Omental fat pad (tissue), 3 donors: ENCODE measurements at regions not wholly inside any gene's neighbourhood (a gene's known extent, or its start where the extent isn't known, plus 50 kb on each side); places are given as distances from the start of the nearest gene placed in this dataset.

Source experiments
- ATAC-seq: fragments of 150-250 bp; one replicate; pipeline ENCODE4 v1.9.1; 2016; ENCODE audit warnings: mild to moderate bottlenecking, moderate library complexity; ENCODE audit not compliant: low FRiP score
- DNase-seq: peaks from one replicate; pipeline ENCODE4 v3.0.0-alpha.2; 2019; ENCODE audit warnings: low spot score
- TF ChIP-seq, protein P1 (sequence below), 3 donors: fragments of 450-650 bp; IDR thresholded peaks; one replicate each; pipeline ENCODE4 v1.5.1; 2016 to 2017; ENCODE audit warnings: antibody characterized with exemption in 3 of 3, mild to moderate bottlenecking in 3 of 3, moderate library complexity in 2 of 3

DNA sequence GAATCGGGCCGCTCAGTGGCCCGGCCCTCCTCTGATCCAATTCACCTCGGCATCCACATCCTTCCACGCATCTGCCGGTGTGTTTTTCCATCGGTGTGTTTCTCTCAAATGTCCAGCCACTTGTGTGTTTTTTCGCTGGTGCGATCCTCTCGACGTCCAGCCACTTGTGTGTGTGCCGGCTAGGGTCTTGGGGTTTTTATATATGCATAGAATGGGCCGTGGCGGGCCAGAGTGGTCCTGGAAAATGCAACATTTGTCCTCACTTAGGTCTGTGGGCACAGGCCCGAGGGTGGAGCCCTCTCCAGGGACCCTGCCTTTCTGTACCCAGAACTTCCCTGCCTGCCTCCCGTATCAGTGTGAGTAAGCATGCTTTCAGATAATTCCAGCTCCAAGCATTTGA lies 1106.4 kb downstream of the AMY1C start:
- ATAC-seq (no peak), DNase-seq (no peak)
- TF ChIP-seq, protein P1, sequence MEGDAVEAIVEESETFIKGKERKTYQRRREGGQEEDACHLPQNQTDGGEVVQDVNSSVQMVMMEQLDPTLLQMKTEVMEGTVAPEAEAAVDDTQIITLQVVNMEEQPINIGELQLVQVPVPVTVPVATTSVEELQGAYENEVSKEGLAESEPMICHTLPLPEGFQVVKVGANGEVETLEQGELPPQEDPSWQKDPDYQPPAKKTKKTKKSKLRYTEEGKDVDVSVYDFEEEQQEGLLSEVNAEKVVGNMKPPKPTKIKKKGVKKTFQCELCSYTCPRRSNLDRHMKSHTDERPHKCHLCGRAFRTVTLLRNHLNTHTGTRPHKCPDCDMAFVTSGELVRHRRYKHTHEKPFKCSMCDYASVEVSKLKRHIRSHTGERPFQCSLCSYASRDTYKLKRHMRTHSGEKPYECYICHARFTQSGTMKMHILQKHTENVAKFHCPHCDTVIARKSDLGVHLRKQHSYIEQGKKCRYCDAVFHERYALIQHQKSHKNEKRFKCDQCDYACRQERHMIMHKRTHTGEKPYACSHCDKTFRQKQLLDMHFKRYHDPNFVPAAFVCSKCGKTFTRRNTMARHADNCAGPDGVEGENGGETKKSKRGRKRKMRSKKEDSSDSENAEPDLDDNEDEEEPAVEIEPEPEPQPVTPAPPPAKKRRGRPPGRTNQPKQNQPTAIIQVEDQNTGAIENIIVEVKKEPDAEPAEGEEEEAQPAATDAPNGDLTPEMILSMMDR (IDR thresholded peaks at IDR 0.05), result no peak

DNA sequence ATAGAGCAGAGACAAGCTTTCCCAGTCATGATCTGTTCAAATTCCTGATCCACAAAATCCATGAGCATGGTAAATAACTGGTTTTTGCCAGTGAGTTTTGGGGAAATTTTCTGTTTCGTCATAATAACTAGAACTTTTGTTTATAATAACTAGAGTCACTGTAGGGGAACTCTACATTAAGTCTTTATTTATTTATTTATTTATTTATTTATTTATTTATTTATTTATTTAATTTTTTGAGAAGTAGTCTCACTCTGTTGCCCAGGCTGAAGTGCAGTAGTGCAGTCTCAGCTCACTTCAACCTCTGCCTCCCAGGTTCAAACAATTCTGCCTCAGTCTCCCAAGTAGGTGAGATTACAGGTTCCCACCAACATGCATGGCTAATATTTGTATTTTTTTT lies 1106.8 kb downstream of the AMY1C start:
- no peak for ATAC-seq
- TF ChIP-seq, protein P1 (IDR thresholded peaks at IDR 0.05), result no peak
- no peak for DNase-seq

DNA sequence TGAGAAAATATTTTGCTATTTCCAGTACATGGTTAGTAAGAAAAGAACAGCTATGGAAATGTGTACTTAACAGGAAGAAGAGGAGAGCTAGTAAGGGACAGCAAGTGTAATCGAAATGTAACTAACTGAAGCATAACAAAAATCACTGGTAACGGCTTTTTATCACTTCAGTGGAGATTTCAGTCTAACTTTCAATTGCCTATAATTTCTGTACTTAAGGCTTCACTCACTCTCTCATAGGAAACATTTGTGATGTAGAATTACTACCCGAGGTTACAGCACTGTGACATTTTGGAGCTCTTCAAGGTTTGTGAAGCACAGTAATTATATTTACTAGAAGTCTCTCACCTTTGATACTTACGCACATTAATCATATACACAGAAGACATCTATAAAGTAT lies 1119.1 kb downstream of the AMY1C start:
- TF ChIP-seq, protein P1 (IDR thresholded peaks at IDR 0.05), result no peak

DNA sequence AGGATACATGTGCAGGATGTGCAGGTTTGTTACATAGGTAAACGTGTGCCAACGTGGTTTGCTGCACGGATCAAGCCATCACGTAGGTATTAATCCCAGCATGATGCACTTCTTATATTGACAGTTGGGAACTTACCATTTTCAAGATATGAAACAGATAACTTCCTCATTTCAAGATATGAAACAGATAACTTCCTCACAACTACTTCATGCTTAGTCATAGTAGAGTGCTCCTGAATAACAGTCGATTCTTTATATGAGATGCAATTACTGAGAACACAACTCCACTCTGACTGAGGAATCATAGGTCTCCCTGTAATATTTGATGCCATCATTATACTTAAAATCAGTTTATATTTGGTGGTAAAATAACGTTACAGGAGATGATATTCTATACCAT lies 1124.3 kb downstream of the AMY1C start:
- DNase-seq (no peak), ATAC-seq (no peak)
- TF ChIP-seq, protein P1 (IDR thresholded peaks at IDR 0.05), result no peak

More for the DNA sequence above, 1119.1 kb downstream of the AMY1C start:
- ATAC-seq (no peak), DNase-seq (no peak)

DNA sequence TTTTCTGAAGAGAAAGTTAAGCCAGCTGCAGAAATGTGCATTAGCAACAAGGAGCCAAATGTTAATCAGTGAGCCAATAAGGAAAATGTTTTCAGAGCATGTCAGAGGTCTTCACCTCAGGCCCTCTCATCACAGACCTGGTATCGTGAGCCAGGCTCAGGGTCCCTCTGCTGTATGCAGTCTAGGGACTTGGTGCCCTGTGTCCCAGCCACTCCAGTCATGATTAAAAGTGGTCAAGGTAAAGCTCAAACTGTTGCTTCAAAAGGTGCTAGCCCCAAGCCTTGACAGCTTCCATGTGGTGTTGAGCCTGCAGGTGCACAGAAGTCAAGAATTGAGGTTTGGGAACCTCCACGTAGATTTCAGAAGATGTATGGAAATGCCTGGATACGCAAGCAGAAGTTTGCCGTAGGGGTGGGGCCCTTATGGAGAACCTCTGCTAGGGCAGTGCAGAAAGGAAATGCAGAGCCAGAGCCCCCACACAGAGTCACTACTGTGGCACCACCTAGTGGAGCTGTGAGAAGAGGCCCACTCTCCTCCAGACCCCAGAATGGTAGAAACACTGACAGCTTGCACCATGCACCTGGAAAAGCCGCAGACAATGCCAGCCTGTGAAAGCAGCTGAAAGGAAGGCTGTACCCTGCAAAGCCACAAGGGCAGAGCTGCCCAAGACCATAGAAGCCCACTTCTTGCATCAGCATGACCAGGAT lies 1128.7 kb downstream of the AMY1C start:
- no peak for ATAC-seq
- DNase-seq, result no peak
- TF ChIP-seq, protein P1 (IDR thresholded peaks at IDR 0.05), result no peak

DNA sequence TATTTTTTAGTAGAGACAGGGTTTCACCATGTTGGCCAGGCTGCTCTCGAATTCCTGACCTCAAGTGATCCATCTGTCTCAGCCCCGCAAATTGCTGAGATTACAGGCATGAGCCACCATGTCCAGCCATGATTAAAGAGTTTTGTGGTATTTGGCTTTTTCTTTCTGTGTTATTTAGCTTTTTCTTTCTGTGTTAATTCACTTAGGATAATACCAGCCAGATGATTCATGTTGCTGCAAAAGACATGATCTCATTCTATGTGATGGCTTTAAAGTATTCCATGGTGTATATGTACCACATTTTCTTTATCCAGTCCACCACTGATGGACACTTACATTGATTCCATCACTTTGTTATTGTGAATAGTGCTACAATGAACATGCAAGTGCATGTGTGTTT lies 1135.2 kb downstream of the AMY1C start:
- DNase-seq (no peak), ATAC-seq (no peak)
- TF ChIP-seq, protein P1 (IDR thresholded peaks at IDR 0.05), result no peak

DNA sequence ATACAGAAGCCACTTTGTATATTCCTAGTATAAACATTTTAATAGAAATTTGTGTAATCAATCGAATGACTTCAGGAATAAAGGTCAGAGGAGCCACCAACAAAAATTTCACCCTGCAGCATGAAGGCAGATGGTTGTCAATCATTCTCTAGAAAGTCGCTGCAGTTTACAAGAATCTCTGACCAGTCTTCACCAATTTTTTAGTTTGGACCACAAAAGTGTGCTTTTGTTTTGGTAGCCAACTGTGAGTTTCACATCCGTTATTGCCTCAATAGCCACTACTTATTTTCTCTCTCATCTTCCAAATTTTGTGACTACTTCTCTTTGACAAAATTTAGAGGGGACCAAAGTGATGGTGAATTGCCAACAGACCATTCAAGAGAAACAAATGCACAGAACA lies 1155.6 kb downstream of the AMY1C start:
- DNase-seq (no peak), ATAC-seq (no peak)
- TF ChIP-seq, protein P1 (IDR thresholded peaks at IDR 0.05), result no peak
